Left ventricle myocardium inferior (tissue), 1 donor: ENCODE measurements at regions not wholly inside any gene's neighbourhood (a gene's known extent, or its start where the extent isn't known, plus 50 kb on each side); places are given as distances from the start of the nearest gene placed in this dataset.

ENCODE experiments used
- DNase-seq: peaks from one replicate; pipeline ENCODE4 v3.0.0-alpha.2; 2020
- H3K27ac ChIP-seq: fragments of 200-600 bp; replicated peaks from 2 replicates; pipeline ENCODE4 v1.8.0; 2021
- H3K27me3 ChIP-seq: fragments of 200-600 bp; 2 replicates; pipeline ENCODE4 v1.8.0; 2021; ENCODE audit warnings: low read depth
- H3K36me3 ChIP-seq: fragments of 200-600 bp; 2 replicates; pipeline ENCODE4 v1.8.0; 2021
- H3K4me1 ChIP-seq: fragments of 200-600 bp; 2 replicates; pipeline ENCODE4 v1.8.0; 2021
- H3K4me3 ChIP-seq: fragments of 200-600 bp; 2 replicates; pipeline ENCODE4 v1.8.0; 2021; ENCODE audit warnings: mild to moderate bottlenecking, moderate library complexity
- H3K9me3 ChIP-seq: fragments of 200-600 bp; replicated peaks from 2 replicates; pipeline ENCODE4 v1.8.0; 2021
- intact Hi-C: fragments of 100-400 bp; cut with micrococcal nuclease; formaldehyde crosslinking; loops from one replicate; pipeline ENCODE4 v1.11.0; 2022
- TF ChIP-seq, protein P1 (sequence below): fragments of 200-600 bp; IDR thresholded peaks from 2 replicates; pipeline ENCODE4 v1.8.0; 2021; ENCODE audit warnings: antibody characterized with exemption, mild to moderate bottlenecking, borderline replicate concordance
- donor health status: DM: no; HTN: yes; CAD: no; lungs with severe emphysema.

GRCh38 chr3:176522436-176522835, 674.8 kb downstream of the TBL1XR1 start:
- H3K4me3 ChIP-seq, result no peak overlapping the region
- intact Hi-C loops, result no loop called here
- TF ChIP-seq, protein P1, sequence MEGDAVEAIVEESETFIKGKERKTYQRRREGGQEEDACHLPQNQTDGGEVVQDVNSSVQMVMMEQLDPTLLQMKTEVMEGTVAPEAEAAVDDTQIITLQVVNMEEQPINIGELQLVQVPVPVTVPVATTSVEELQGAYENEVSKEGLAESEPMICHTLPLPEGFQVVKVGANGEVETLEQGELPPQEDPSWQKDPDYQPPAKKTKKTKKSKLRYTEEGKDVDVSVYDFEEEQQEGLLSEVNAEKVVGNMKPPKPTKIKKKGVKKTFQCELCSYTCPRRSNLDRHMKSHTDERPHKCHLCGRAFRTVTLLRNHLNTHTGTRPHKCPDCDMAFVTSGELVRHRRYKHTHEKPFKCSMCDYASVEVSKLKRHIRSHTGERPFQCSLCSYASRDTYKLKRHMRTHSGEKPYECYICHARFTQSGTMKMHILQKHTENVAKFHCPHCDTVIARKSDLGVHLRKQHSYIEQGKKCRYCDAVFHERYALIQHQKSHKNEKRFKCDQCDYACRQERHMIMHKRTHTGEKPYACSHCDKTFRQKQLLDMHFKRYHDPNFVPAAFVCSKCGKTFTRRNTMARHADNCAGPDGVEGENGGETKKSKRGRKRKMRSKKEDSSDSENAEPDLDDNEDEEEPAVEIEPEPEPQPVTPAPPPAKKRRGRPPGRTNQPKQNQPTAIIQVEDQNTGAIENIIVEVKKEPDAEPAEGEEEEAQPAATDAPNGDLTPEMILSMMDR, result no peak
- H3K36me3 ChIP-seq, result no peaks in the 10 kb centered on the region
- no peak for DNase-seq
- no peaks in the 10 kb centered on the region for H3K9me3 ChIP-seq
- H3K27ac ChIP-seq, result no peak overlapping the region
- no peaks in the 10 kb centered on the region for H3K27me3 ChIP-seq
- no peaks in the 10 kb centered on the region for H3K4me1 ChIP-seq

DNA sequence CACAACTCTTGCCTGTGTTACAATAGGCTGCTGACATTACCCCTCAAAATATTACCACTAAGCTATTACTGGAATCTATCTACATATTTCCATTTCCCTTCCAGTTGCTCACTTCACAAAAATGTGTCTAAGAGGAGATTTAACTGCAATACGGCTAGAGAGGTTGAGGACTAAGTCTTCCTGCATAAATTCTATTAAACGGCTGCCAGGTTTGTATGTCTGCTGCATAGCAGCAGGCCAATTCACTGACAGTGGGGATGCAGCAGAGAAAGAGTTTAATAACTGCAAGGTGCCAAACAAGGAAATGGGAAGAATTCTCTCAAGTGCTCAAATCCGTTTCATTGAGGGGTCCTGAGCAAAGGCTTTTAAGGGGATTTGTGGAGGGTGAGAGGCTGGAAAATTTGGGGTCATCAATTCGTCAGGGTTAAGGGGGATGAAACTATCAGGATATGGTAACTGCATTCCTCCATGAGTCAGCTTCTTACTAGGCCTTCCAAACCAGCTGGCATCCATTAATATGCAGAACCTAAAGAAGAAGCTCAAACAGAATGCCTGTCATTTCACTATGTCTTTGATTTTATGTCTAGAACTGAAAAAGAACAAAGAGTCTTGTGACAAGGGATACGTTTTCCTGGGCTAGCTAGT, 675.6 kb downstream of the TBL1XR1 start:
- H3K27me3 ChIP-seq, result no peaks in the 10 kb centered on the region
- intact Hi-C loops, result no loop called here
- H3K4me1 ChIP-seq, result no peaks in the 10 kb centered on the region
- no peaks in the 10 kb centered on the region for H3K36me3 ChIP-seq
- TF ChIP-seq, protein P1, result no peak
- H3K9me3 ChIP-seq, result no peaks in the 10 kb centered on the region
- no peak overlapping the region for H3K27ac ChIP-seq
- no peak overlapping the region for H3K4me3 ChIP-seq
- no peak for DNase-seq

DNA sequence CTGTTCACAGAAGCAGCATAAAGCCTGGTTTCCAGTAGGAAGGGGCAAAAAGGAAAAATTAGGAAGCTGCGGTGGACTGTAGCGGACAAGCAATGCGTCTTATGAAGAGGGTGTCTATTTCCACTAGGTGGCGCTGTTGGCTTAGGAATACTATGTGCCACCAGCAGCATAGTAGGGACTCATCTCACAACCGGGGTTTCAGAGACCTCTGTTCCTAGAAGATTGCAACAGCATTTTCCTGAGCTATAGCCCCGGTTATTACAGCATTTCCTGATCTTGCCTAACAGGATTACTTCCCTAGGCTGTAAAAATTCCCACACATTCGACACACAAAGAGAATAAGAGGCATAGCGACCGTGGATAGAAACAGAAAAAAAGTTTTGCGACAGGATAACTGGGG, 683.0 kb downstream of the TBL1XR1 start:
- Histone ChIP-seq H3K4me1 (no peaks in the 10 kb centered on the region), H3K27me3 (no peaks in the 10 kb centered on the region), H3K36me3 (no peaks in the 10 kb centered on the region), H3K4me3 (no peak overlapping the region), H3K9me3 (peaks cover 42% of the 10 kb centered on the region), H3K27ac (no peak overlapping the region)
- no peak for DNase-seq
- TF ChIP-seq, protein P1, result peak; percentile 62
- intact Hi-C loops, result no loop called here

GRCh38 chr3:176513604-176514003, 683.7 kb downstream of the TBL1XR1 start:
- H3K27me3 ChIP-seq, result no peaks in the 10 kb centered on the region

DNA sequence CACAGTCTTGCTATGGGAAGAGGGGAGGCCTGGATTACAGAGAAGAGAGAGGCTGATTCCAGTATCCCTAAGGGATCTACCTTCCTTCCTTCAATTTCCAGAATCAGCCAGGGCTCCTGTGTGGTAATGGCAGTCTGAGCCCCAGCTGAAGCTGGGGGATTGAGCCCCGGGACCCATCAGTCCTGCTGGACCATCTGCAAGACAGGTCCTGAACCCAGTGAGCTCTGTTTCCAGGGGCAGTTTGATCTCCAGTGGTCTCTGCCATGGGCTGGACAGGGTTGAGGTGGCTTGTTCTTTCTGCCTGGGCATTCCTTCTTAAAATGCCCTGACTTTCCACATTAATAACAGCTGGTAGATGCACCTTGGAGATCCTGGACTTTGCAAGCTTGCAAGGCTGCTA, 685.2 kb downstream of the TBL1XR1 start:
- Histone ChIP-seq H3K36me3 (no peaks in the 10 kb centered on the region), H3K27ac (no peak overlapping the region), H3K4me1 (no peaks in the 10 kb centered on the region), H3K4me3 (no peak overlapping the region), H3K27me3 (no peaks in the 10 kb centered on the region), H3K9me3 (peaks cover 42% of the 10 kb centered on the region)
- DNase-seq, result no peak
- intact Hi-C loops, result no loop called here
- TF ChIP-seq, protein P1, result no peak

More at GRCh38 chr3:176513604-176514003, 683.7 kb downstream of the TBL1XR1 start:
- no peaks in the 10 kb centered on the region for H3K36me3 ChIP-seq
- H3K9me3 ChIP-seq, result peaks cover 42% of the 10 kb centered on the region
- DNase-seq, result no peak
- no peak overlapping the region for H3K4me3 ChIP-seq
- no peak overlapping the region for H3K27ac ChIP-seq
- H3K4me1 ChIP-seq, result no peaks in the 10 kb centered on the region
- intact Hi-C loops, result no loop called here
- TF ChIP-seq, protein P1, result no peak
